Adrenal gland (tissue), 9 donors: ENCODE measurements at regions not wholly inside any gene's neighbourhood (a gene's known extent, or its start where the extent isn't known, plus 50 kb on each side); places are given as distances from the start of the nearest gene placed in this dataset.

Source experiments
- DNase-seq, 7 donors: peaks; one replicate each; pipeline ENCODE4 v3.0.0-alpha.2; 2019 to 2020
- H3K27ac ChIP-seq, 5 donors: fragments of 200-600 bp; sonication (generic) in 4 of 5; 1 replicate in 3 of 5; 2 replicates in 2 of 5; pipeline versions ENCODE4 v1.5.1 to v1.8.0; 2016 to 2020; ENCODE audit warnings: mild to moderate bottlenecking in 1 of 5
- H3K27me3 ChIP-seq: fragments of 200-600 bp; 2 replicates; pipeline ENCODE4 v1.8.0; 2021
- H3K36me3 ChIP-seq, 2 donors: fragments of 200-600 bp; replicated peaks in 1 of 2; 1 replicate in 1 of 2; 2 replicates in 1 of 2; pipeline versions ENCODE4 v1.5.1 to v1.8.0; 2018 to 2022
- H3K4me1 ChIP-seq, 2 donors: fragments of 200-600 bp; replicated peaks in 1 of 2; 1 replicate in 1 of 2; 2 replicates in 1 of 2; pipeline versions ENCODE4 v1.5.1 to v1.8.0; 2018 to 2021
- H3K4me3 ChIP-seq, 4 donors: fragments of 200-600 bp; sonication (generic) in 3 of 4; one replicate each; pipeline ENCODE4 v1.5.1; 2016 to 2018
- H3K9me3 ChIP-seq, 3 donors: fragments of 200-600 bp; sonication (generic) in 1 of 3; replicated peaks in 1 of 3; 1 replicate in 2 of 3; 2 replicates in 1 of 3; pipeline versions ENCODE4 v1.5.1 to v1.8.0; 2016 to 2021
- CTCF ChIP-seq, 6 experiments: fragments of 450-650 bp in 4 of 6; fragments of 200-600 bp in 2 of 6; sonication (generic) in 1 of 6; IDR thresholded peaks; 1 replicate in 5 of 6; 2 replicates in 1 of 6; pipeline versions ENCODE4 v1.5.1 to v1.8.0; 2016 to 2021; ENCODE audit warnings: antibody characterized with exemption in 6 of 6, mild to moderate bottlenecking in 2 of 6, moderate library complexity in 1 of 6
- POLR2A ChIP-seq, 2 donors: fragments of 450-650 bp; IDR thresholded peaks; one replicate each; pipeline ENCODE4 v1.6.1; 2017; ENCODE audit warnings: antibody characterized with exemption in 2 of 2, mild to moderate bottlenecking in 2 of 2, moderate library complexity in 1 of 2
- WGBS, 4 donors: extraction: QIAGEN DNeasy Blood & Tissue Kit in 2 of 4; methylation state at CpG; one replicate each; pipeline versions ENCODE4 v1.1.5 to v1.1.7; 2013 to 2017; 5-methylcytosine and 5-hydroxymethylcytosine counted together
- intact Hi-C, 2 donors: fragments of 100-400 bp; cut with DNase I; formaldehyde crosslinking; loops; one replicate each; pipeline versions ENCODE4 v1.14.1 to v1.15.0; 2022 to 2023
- donor health status: healthy with polysubstance abuse.
- donor health status: Bipolar disorder and iron deficiency.
- donor health status: DM: yes; HTN: yes; CAD: no.
- donor health status: DM: no; HTN: no; CAD: no.
- donor health status: DM: no; HTN: no; CAD: no.

DNA sequence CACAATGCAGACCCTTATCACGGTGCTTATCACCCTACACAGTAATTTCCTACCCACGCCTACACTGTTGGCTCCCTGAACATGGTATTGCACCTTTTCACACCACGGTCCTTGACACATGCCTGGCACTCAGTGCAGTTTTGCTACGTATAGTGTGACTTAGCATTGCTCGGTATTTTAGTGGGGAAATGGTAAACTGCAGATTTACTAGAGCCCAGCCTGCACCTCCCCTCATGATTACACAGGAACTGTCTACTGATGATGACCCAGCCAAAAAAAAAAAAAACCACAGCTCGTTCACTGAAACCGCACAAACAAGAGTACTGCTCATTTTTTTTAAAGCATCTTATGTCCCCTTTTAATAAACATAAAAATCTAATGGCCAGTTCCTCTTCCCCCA is 124.2 kb upstream of the ZNF746 start:
- TF ChIP-seq POLR2A (IDR thresholded peaks at IDR 0.05) (no peak), CTCF (IDR thresholded peaks at IDR 0.05) (no peak)
- H3K27ac ChIP-seq = no peak overlapping the region
- no peak for DNase-seq
- intact Hi-C loops = loop anchor here in 1 of 2 donors (10.0 kb wide), 1 partner anchor 127 kb away; the partner anchor contains the start of gene ZNF746
- no peaks in the 10 kb centered on the region for H3K27me3 ChIP-seq
- H3K36me3 ChIP-seq = peaks cover 0 to 45% of the 10 kb centered on the region in 2 donors
- H3K9me3 ChIP-seq = no peaks in the 10 kb centered on the region
- 70 to 80% (median 74%) methylated on average over 7 of the region's 7 CpGs for WGBS, 4 donors
- H3K4me3 ChIP-seq = no peak overlapping the region
- H3K4me1 ChIP-seq = peaks cover 10 to 21% of the 10 kb centered on the region in 2 donors

- H3K9me3 ChIP-seq = no peaks in the 10 kb centered on the region
- H3K27ac ChIP-seq = no peak overlapping the region
- no peak overlapping the region for H3K4me3 ChIP-seq
- DNase-seq = no peak
- 82 to 88% (median 85%) methylated on average over 2 to 14 of the region's 14 CpGs for WGBS, 4 donors
- TF ChIP-seq POLR2A (IDR thresholded peaks at IDR 0.05) (no peak), CTCF (IDR thresholded peaks at IDR 0.05) (no peak)
- peaks cover 0 to 53% of the 10 kb centered on the region in 2 donors for H3K36me3 ChIP-seq
- H3K27me3 ChIP-seq = no peaks in the 10 kb centered on the region
- H3K4me1 ChIP-seq = peaks cover 10 to 21% of the 10 kb centered on the region in 2 donors
- intact Hi-C loops = loop anchor here in 1 of 2 donors (10.0 kb wide), 1 partner anchor 126 kb away; the partner anchor contains the start of gene ZNF746
Observed at GRCh38 chr7:149620961-149621360, 123.4 kb upstream of the ZNF746 start.

- TF ChIP-seq POLR2A (IDR thresholded peaks at IDR 0.05) = no peak
- no peak for TF ChIP-seq CTCF (IDR thresholded peaks at IDR 0.05)
- WGBS, 4 donors = 85 to 92% (median 88%) methylated on average over 8 of the region's 8 CpGs
- Histone ChIP-seq H3K27me3 (no peaks in the 10 kb centered on the region), H3K36me3 (peaks cover 0 to 89% of the 10 kb centered on the region in 2 donors), H3K4me1 (peaks cover 0 to 1% of the 10 kb centered on the region in 2 donors), H3K4me3 (no peak overlapping the region), H3K27ac (no peak overlapping the region), H3K9me3 (no peaks in the 10 kb centered on the region)
- no peak for DNase-seq
- intact Hi-C loops = no loop called here
Observed at GRCh38 chr7:149616898-149617297, 119.3 kb upstream of the ZNF746 start.

DNA sequence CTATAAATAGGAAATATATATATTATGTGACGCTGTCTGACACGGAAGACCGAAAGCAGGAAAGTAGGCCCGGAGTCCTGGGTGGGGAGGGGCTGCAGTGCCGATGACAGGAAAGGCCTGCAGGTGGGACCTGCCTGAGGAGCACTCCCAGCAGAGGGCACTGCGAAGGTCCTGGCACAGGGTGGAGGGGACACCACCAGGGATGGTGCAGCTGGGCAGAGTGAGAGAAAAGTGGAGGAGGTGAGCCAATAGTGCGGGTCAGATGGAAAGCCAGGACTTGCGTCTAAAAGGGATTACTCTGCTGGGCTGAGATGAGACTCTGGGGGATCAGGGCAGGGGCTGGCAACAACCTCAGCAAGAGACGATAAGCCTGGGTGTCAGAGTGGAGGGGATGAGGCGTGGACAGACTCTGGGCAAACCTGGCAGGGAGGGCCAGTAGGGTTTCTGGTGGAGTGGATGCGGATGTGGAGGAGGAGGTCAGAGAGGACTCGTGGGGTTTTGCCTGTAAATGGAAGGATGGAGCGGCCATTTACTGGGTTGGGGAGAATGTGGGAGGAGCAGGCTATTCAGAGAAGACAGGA is 118.2 kb upstream of the ZNF746 start:
- H3K27ac ChIP-seq = no peak overlapping the region
- 88 to 92% (median 91%) methylated on average over 13 of the region's 13 CpGs for WGBS, 4 donors
- no peak for TF ChIP-seq POLR2A (IDR thresholded peaks at IDR 0.05)
- no peak for TF ChIP-seq CTCF (IDR thresholded peaks at IDR 0.05)
- peaks cover 0 to 5% of the 10 kb centered on the region in 2 donors for H3K4me1 ChIP-seq
- no peak overlapping the region for H3K4me3 ChIP-seq
- DNase-seq = no peak
- intact Hi-C loops = no loop called here
- H3K27me3 ChIP-seq = no peaks in the 10 kb centered on the region
- peaks cover 0 to 95% of the 10 kb centered on the region in 2 donors for H3K36me3 ChIP-seq
- no peaks in the 10 kb centered on the region for H3K9me3 ChIP-seq
